HEK293 (cell line): ENCODE measurements at regions not wholly inside any gene's neighbourhood (a gene's known extent, or its start where the extent isn't known, plus 50 kb on each side); places are given as distances from the start of the nearest gene placed in this dataset.

Source experiments
- CTCF ChIA-PET: fragments of 350-600 bp; formaldehyde crosslinking; extraction: SDS; loops from one replicate; lab custom pipeline; 2021; ENCODE audit warnings: antibody characterized with exemption; lab: Yijun Ruan, JAX
- POLR2A ChIA-PET: fragments of 300-600 bp; formaldehyde crosslinking; extraction: SDS; loops from one replicate; lab custom pipeline; 2020; ENCODE audit warnings: antibody characterized with exemption, inconsistent platforms; lab: Yijun Ruan, JAX
- H3K27ac ChIP-seq: fragments of 200-500 bp; sonication (Bioruptor generic); 2 replicates; pipeline ENCODE4 v1.5.1; 2014; ENCODE audit warnings: low read depth, low read length, control low read depth, inconsistent platforms; ENCODE audit errors: extremely low read depth
- H3K36me3 ChIP-seq, 2 experiments: fragments of 200-500 bp in 1 of 2; sonication (Bioruptor generic) in 1 of 2; 1 replicate in 1 of 2; 2 replicates in 1 of 2; pipeline ENCODE4 v1.5.1; 2014 to 2017; ENCODE audit warnings: inconsistent platforms in 2 of 2, low read length in 2 of 2; ENCODE audit not compliant: control insufficient read depth in 2 of 2, insufficient read depth in 1 of 2
- H3K4me1 ChIP-seq: fragments of 200-500 bp; sonication (Bioruptor generic); 2 replicates; pipeline ENCODE4 v1.5.1; 2014; ENCODE audit warnings: mild to moderate bottlenecking, low read length, inconsistent platforms; ENCODE audit not compliant: control insufficient read depth, insufficient read depth
- H3K4me3 ChIP-seq: 2 replicates; pipeline ENCODE4 v1.5.1; 2011; ENCODE audit warnings: low read depth, mild to moderate bottlenecking, control low read depth, low read length, moderate library complexity
- H3K9me3 ChIP-seq: fragments of 200-500 bp; sonication (Bioruptor generic); 2 replicates; pipeline ENCODE4 v1.5.1; 2014; ENCODE audit warnings: low read depth, low read length, inconsistent platforms; ENCODE audit not compliant: control insufficient read depth, insufficient read depth
- FEZF1 ChIP-seq: fragments of 450-650 bp; formaldehyde crosslinking; IDR thresholded peaks from 2 replicates; pipeline ENCODE4 v1.5.1; 2016; ENCODE audit warnings: missing biosample characterization, missing genetic modification characterization
- OSR2 ChIP-seq: fragments of 450-650 bp; formaldehyde crosslinking; IDR thresholded peaks from 2 replicates; pipeline ENCODE4 v1.5.1; 2016; ENCODE audit warnings: missing biosample characterization, missing genetic modification characterization
- SCRT1 ChIP-seq: fragments of 450-650 bp; formaldehyde crosslinking; IDR thresholded peaks from 2 replicates; pipeline ENCODE4 v1.5.1; 2016; ENCODE audit warnings: missing biosample characterization, missing genetic modification characterization, borderline replicate concordance
- TRIM28 ChIP-seq: IDR thresholded peaks from 2 replicates; pipeline ENCODE4 v1.6.1; 2011; ENCODE audit warnings: low read length, control low read depth, borderline replicate concordance
- ZNF184 ChIP-seq: fragments of 450-650 bp; IDR thresholded peaks from 2 replicates; pipeline ENCODE4 v1.5.1; 2018; ENCODE audit warnings: missing biosample characterization, mild to moderate bottlenecking, missing genetic modification characterization
- ZNF24 ChIP-seq: fragments of 450-650 bp; formaldehyde crosslinking; IDR thresholded peaks from 2 replicates; pipeline ENCODE4 v1.5.1; 2016; ENCODE audit warnings: missing biosample characterization, missing genetic modification characterization
- ZNF335 ChIP-seq: fragments of 450-650 bp; formaldehyde crosslinking; conservative IDR thresholded peaks from 2 replicates; pipeline ENCODE4 v1.5.1; 2016; ENCODE audit warnings: missing biosample characterization, missing genetic modification characterization
- ZNF341 ChIP-seq: fragments of 450-650 bp; formaldehyde crosslinking; IDR thresholded peaks from 2 replicates; pipeline ENCODE4; 2016; ENCODE audit warnings: low read depth, missing biosample characterization, missing genetic modification characterization
- ZNF394 ChIP-seq: fragments of 450-650 bp; formaldehyde crosslinking; IDR thresholded peaks from 2 replicates; pipeline ENCODE4 v1.5.1; 2016; ENCODE audit warnings: missing biosample characterization, missing genetic modification characterization, mild to moderate bottlenecking, moderate library complexity, borderline replicate concordance
- ZNF416 ChIP-seq: fragments of 450-650 bp; formaldehyde crosslinking; IDR thresholded peaks from 2 replicates; pipeline ENCODE4 v1.5.1; 2016; ENCODE audit warnings: missing biosample characterization, missing genetic modification characterization
- ZNF510 ChIP-seq: fragments of 450-650 bp; formaldehyde crosslinking; IDR thresholded peaks from 2 replicates; pipeline ENCODE4 v1.5.1; 2018; ENCODE audit warnings: mild to moderate bottlenecking, missing genetic modification characterization, missing biosample characterization; ENCODE audit not compliant: insufficient replicate concordance
- ZNF549 ChIP-seq: fragments of 450-650 bp; IDR thresholded peaks from 2 replicates; pipeline ENCODE4 v1.5.1; 2018; ENCODE audit warnings: missing biosample characterization, missing genetic modification characterization, mild to moderate bottlenecking, inconsistent platforms, moderate library complexity
- ZNF596 ChIP-seq: fragments of 450-650 bp; IDR thresholded peaks from 2 replicates; pipeline ENCODE4 v1.5.0; 2018; ENCODE audit warnings: missing biosample characterization, mild to moderate bottlenecking, missing genetic modification characterization, moderate library complexity
- ZNF610 ChIP-seq: fragments of 450-650 bp; formaldehyde crosslinking; IDR thresholded peaks from 2 replicates; pipeline ENCODE4 v1.5.1; 2016; ENCODE audit warnings: missing biosample characterization, missing genetic modification characterization, borderline replicate concordance
- ZNF623 ChIP-seq: fragments of 450-650 bp; formaldehyde crosslinking; IDR thresholded peaks from 2 replicates; pipeline ENCODE4 v1.5.1; 2016; ENCODE audit warnings: missing biosample characterization, missing genetic modification characterization
- ZNF660 ChIP-seq: fragments of 450-650 bp; IDR thresholded peaks from 2 replicates; pipeline ENCODE4 v1.5.1; 2018; ENCODE audit warnings: missing biosample characterization, mild to moderate bottlenecking, missing genetic modification characterization
- ZNF843 ChIP-seq: fragments of 450-650 bp; formaldehyde crosslinking; IDR thresholded peaks from 2 replicates; pipeline ENCODE4 v1.5.1; 2016; ENCODE audit warnings: missing biosample characterization, missing genetic modification characterization
- ZSCAN23 ChIP-seq: fragments of 450-650 bp; formaldehyde crosslinking; IDR thresholded peaks from 2 replicates; pipeline ENCODE4 v1.5.1; 2016; ENCODE audit warnings: missing biosample characterization, missing genetic modification characterization
- TF ChIP-seq, protein P1 (sequence below): fragments of 450-650 bp; formaldehyde crosslinking; IDR thresholded peaks from 2 replicates; pipeline ENCODE4 v1.5.1; 2016; ENCODE audit warnings: missing biosample characterization, missing genetic modification characterization
- TF ChIP-seq, protein P2 (sequence below): fragments of 450-650 bp; formaldehyde crosslinking; IDR thresholded peaks from 2 replicates; pipeline ENCODE4 v1.5.1; 2016; ENCODE audit warnings: missing biosample characterization, missing genetic modification characterization
- TF ChIP-seq, protein P3 (sequence below): fragments of 450-650 bp; formaldehyde crosslinking; IDR thresholded peaks from 2 replicates; pipeline ENCODE4 v1.5.1; 2017; ENCODE audit warnings: missing biosample characterization, missing genetic modification characterization

DNA sequence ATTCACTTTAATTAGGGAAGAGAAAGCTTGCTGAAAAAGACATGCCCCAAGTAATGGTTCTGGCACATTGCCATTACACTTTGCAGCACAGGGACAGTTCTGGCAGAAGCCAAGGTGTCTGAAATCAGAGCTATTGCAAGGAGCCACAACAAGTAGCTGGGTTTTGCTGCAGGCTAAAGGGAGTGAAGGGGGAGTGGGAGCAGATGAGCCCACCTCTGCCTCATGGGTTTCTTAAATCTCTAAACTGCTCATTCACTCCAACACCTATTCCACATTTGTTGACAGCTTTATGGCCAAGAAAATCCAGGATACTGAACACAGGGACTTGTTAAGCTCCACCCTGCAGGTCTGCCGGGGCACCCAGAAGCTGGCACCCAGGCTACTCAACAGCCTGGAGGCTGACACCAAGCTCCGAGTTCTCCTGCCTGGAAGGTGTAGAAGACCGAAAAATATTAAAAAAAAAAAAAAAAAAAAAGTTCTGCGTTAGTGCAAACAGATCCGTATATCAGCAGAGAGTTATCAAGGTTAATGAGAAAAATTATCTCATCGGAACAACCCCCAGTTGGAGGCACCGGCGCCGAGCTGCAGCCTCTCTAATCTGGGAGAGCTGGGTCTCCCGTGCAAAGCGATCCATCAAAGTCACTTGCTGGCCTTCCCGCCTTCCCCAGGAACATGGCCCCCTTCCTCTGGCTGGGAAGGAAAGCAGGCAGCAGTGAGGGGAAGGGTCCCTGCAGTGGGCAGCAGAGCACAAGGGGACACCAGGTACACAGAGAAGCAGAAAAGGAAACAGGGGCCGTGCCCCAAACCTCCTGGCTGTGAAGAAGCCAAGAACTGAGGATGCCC lies 123.7 kb downstream of the HNMT start (continued):
- TF ChIP-seq ZNF843 (tag by site-specific recombination) (0 out of 2 replicates have a peak, but pooled peaks have one; percentile 15), FEZF1 (tag by site-specific recombination) (peak; percentile 39; the same call in 1 of the 2 replicates), ZNF341 (0 out of 2 replicates have a peak, but pooled peaks have one; percentile 36), ZNF660 (tag by site-specific recombination) (0 out of 2 replicates have a peak, but pooled peaks have one; percentile 19), SCRT1 (tag by site-specific recombination) (peak; percentile 57; the same call in 1 of the 2 replicates), OSR2 (tag by site-specific recombination) (peak; percentile 91), ZNF335 (tag by site-specific recombination) (peak; percentile 51), TRIM28 (peak; percentile 31; the same call in 1 of the 2 replicates), ZNF24 (no peak), ZNF610 (no peak)
- TF ChIP-seq, protein P1, sequence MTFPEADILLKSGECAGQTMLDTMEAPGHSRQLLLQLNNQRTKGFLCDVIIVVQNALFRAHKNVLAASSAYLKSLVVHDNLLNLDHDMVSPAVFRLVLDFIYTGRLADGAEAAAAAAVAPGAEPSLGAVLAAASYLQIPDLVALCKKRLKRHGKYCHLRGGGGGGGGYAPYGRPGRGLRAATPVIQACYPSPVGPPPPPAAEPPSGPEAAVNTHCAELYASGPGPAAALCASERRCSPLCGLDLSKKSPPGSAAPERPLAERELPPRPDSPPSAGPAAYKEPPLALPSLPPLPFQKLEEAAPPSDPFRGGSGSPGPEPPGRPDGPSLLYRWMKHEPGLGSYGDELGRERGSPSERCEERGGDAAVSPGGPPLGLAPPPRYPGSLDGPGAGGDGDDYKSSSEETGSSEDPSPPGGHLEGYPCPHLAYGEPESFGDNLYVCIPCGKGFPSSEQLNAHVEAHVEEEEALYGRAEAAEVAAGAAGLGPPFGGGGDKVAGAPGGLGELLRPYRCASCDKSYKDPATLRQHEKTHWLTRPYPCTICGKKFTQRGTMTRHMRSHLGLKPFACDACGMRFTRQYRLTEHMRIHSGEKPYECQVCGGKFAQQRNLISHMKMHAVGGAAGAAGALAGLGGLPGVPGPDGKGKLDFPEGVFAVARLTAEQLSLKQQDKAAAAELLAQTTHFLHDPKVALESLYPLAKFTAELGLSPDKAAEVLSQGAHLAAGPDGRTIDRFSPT = peak; percentile 38; the same call in 1 of the 2 replicates
- TF ChIP-seq, protein P2, sequence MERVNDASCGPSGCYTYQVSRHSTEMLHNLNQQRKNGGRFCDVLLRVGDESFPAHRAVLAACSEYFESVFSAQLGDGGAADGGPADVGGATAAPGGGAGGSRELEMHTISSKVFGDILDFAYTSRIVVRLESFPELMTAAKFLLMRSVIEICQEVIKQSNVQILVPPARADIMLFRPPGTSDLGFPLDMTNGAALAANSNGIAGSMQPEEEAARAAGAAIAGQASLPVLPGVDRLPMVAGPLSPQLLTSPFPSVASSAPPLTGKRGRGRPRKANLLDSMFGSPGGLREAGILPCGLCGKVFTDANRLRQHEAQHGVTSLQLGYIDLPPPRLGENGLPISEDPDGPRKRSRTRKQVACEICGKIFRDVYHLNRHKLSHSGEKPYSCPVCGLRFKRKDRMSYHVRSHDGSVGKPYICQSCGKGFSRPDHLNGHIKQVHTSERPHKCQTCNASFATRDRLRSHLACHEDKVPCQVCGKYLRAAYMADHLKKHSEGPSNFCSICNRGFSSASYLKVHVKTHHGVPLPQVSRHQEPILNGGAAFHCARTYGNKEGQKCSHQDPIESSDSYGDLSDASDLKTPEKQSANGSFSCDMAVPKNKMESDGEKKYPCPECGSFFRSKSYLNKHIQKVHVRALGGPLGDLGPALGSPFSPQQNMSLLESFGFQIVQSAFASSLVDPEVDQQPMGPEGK (tag by site-specific recombination) = 0 out of 2 replicates have a peak, but pooled peaks have one; percentile 27
- TF ChIP-seq, all 188 proteins: peak for 21

DNA sequence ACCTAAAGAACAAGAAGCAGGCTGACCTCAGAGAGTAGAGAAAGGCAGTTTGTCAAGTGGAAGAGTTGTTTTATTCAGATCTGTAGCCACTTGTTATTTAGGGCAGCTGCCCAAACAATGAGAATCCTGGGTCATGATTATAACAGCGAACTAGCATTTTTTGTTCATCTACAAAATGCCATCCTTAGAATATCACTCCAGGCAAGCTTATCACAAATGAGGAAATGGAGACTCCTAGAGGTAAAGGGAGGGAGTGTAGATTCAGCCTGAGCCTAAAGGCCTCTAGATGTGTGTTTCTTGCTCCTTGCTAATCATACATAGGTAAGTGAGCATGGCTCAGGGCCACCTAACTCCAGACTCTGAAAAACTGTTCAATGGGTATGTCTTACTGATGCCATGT lies 126.1 kb downstream of the HNMT start:
- ChIA-PET CTCF (interaction anchor here (0.5 to 2.4 kb wide), 14 partner anchors 9 to 273 kb away, joined by 3 to 20 read pairs (median 3); no protein-coding TSS in a partner anchor), POLR2A (no interaction called here)
- H3K36me3 ChIP-seq = no peaks in the 10 kb centered on the region
- H3K4me1 ChIP-seq = peaks cover 4% of the 10 kb centered on the region
- no peak for TF ChIP-seq ZNF596
- TF ChIP-seq, protein P3, sequence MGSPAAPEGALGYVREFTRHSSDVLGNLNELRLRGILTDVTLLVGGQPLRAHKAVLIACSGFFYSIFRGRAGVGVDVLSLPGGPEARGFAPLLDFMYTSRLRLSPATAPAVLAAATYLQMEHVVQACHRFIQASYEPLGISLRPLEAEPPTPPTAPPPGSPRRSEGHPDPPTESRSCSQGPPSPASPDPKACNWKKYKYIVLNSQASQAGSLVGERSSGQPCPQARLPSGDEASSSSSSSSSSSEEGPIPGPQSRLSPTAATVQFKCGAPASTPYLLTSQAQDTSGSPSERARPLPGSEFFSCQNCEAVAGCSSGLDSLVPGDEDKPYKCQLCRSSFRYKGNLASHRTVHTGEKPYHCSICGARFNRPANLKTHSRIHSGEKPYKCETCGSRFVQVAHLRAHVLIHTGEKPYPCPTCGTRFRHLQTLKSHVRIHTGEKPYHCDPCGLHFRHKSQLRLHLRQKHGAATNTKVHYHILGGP (tag by site-specific recombination) = no peak
- TF ChIP-seq ZNF549 (tag by site-specific recombination) = peak; percentile 74
- TF ChIP-seq ZSCAN23 (tag by site-specific recombination) = no peak
- TF ChIP-seq ZNF184 (tag by site-specific recombination) = no peak
- no peak for TF ChIP-seq ZNF416 (tag by site-specific recombination)
- no peak for TF ChIP-seq ZNF394 (tag by site-specific recombination)
- no peak for TF ChIP-seq ZNF510 (tag by site-specific recombination)
- TF ChIP-seq ZNF623 (tag by site-specific recombination) = no peak
- H3K9me3 ChIP-seq = no peaks in the 10 kb centered on the region
- H3K4me3 ChIP-seq = no peak overlapping the region
- H3K27ac ChIP-seq = no peak overlapping the region
